Ovary (tissue), 7 donors: ENCODE measurements at regions not wholly inside any gene's neighbourhood (a gene's known extent, or its start where the extent isn't known, plus 50 kb on each side); places are given as distances from the start of the nearest gene placed in this dataset.

Experiments used
- DNase-seq, 5 donors: peaks; one replicate each; pipeline ENCODE4 v3.0.0-alpha.2; 2019 to 2020
- H3K27ac ChIP-seq, 2 donors: fragments of 200-600 bp; one replicate each; pipeline versions ENCODE4 v1.5.1 to v1.8.0; 2019 to 2022
- H3K27me3 ChIP-seq: fragments of 200-600 bp; one replicate; pipeline ENCODE4 v1.8.0; 2022
- H3K36me3 ChIP-seq: fragments of 200-600 bp; sonication (generic); one replicate; pipeline ENCODE4 v1.5.1; 2019
- H3K4me1 ChIP-seq: one replicate; pipeline ENCODE4 v1.8.1; 2013; ENCODE audit warnings: mild to moderate bottlenecking, moderate library complexity; ENCODE audit not compliant: insufficient read depth
- H3K4me3 ChIP-seq: fragments of 200-600 bp; sonication (generic); one replicate; pipeline ENCODE4 v1.5.1; 2017
- H3K9me3 ChIP-seq, 2 donors: fragments of 200-600 bp in 1 of 2; sonication (generic) in 1 of 2; one replicate each; pipeline versions ENCODE4 v1.5.1 to v1.8.1; 2013 to 2019; ENCODE audit warnings: mild to moderate bottlenecking in 1 of 2, moderate library complexity in 1 of 2
- EP300 ChIP-seq: sonication (generic); formaldehyde crosslinking; IDR thresholded peaks from one replicate; pipeline ENCODE4 v1.6.1; 2017; ENCODE audit warnings: antibody characterized with exemption
- POLR2A ChIP-seq: fragments of 450-650 bp; IDR thresholded peaks from one replicate; pipeline ENCODE4 v1.6.1; 2017; ENCODE audit warnings: antibody characterized with exemption, mild to moderate bottlenecking, moderate library complexity
- WGBS, 3 donors: extraction: QIAGEN DNeasy Blood & Tissue Kit in 1 of 3; methylation state at CpG; one replicate each; pipeline versions ENCODE4 v1.1.5 to v1.1.7; 2013 to 2017; 5-methylcytosine and 5-hydroxymethylcytosine counted together
- intact Hi-C, 4 donors: fragments of 100-400 bp; cut with DNase I; formaldehyde crosslinking; loops; one replicate each; pipeline versions ENCODE4 v1.11.0 to v1.15.1; 2022 to 2023
- TF ChIP-seq, protein P1 (sequence below), 3 donors: fragments of 450-650 bp in 2 of 3; fragments of 200-600 bp in 1 of 3; IDR thresholded peaks; one replicate each; pipeline versions ENCODE4 v1.5.1 to v1.8.0; 2016 to 2022; ENCODE audit warnings: antibody characterized with exemption in 3 of 3, mild to moderate bottlenecking in 1 of 3
- donor health status: DM: no; HTN: no; CAD: no; lungs with moderate emphysema.
- donor health status: DM: no; HTN: no; CAD: no.
- donor health status: Bipolar disorder and iron deficiency.
- donor health status: DM: no; HTN: no; CAD: no.
- donor health status: DM: yes; HTN: yes; CAD: no.

DNA sequence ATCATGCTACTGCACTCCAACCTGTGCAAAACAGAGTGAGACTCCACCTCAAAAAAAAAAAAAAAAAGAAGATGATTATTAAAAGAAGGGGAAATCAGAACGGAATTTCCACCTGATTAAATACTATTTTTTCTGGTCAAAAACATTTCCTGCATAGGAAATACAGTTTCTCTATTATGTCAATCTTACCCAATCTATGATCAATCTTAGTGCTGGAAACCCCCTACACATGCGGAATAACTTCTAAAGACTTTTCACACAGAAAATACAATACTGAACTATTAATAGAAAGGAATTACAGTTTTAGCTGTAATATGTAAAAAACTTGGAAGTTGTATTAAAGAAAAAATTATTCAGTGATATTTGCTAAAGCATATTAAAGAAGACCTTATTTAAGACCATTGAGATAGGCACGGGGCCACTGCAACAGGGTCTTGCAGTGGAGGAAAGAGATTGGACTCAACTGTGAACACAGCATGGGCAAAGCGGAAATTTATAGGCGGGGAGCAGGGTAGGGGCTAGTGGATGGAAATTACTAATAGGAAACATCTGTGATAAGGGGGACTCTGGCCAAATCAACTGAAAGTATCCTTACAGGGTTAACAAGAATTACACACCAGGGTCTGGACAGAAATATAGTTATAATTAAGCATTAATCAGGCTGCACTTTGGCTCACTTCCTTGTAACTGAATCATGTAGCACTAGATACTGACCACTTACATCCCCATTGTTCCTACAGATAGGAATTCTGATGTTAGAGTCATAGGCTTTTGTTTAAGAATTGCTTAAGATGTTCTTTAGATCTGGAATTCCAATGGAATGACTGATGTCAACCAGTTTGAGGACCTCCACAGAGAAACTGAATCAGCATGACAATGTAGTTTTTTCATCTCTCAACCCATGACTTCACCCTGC lies 411.5 kb upstream of the DDI1 start:
- H3K27ac ChIP-seq = no peak overlapping the region
- H3K27me3 ChIP-seq = no peaks in the 10 kb centered on the region
- intact Hi-C loops = loop anchor here in 1 of 4 donors (10.0 kb wide), 1 partner anchor 1190 kb away; no protein-coding TSS in a partner anchor
- H3K4me1 ChIP-seq = no peaks in the 10 kb centered on the region
- no peak for DNase-seq
- 56 to 76% (median 75%) methylated on average over 5 of the region's 5 CpGs for WGBS, 3 donors
- TF ChIP-seq, protein P1, sequence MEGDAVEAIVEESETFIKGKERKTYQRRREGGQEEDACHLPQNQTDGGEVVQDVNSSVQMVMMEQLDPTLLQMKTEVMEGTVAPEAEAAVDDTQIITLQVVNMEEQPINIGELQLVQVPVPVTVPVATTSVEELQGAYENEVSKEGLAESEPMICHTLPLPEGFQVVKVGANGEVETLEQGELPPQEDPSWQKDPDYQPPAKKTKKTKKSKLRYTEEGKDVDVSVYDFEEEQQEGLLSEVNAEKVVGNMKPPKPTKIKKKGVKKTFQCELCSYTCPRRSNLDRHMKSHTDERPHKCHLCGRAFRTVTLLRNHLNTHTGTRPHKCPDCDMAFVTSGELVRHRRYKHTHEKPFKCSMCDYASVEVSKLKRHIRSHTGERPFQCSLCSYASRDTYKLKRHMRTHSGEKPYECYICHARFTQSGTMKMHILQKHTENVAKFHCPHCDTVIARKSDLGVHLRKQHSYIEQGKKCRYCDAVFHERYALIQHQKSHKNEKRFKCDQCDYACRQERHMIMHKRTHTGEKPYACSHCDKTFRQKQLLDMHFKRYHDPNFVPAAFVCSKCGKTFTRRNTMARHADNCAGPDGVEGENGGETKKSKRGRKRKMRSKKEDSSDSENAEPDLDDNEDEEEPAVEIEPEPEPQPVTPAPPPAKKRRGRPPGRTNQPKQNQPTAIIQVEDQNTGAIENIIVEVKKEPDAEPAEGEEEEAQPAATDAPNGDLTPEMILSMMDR (IDR thresholded peaks at IDR 0.05) = no peak
- no peak for TF ChIP-seq EP300
- TF ChIP-seq POLR2A = no peak
- no peaks in the 10 kb centered on the region for H3K9me3 ChIP-seq
- no peak overlapping the region for H3K4me3 ChIP-seq
- no peaks in the 10 kb centered on the region for H3K36me3 ChIP-seq

DNA sequence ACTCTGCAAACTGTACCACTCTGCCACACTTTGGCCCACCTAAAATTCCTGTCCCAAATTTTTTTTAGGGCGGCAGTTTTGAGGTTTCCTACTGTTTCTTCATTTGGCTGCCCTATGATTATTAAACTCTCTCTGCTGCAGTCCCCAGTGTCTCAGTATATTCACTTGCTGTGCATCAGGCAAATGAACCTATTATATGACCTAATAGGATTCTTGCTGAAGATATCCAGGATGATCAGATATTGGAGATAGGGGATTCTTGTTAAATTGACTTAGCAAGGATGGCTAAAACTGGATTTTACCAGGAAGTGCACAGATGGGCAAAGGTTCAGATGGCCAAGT lies 410.8 kb upstream of the DDI1 start:
- H3K4me3 ChIP-seq = no peak overlapping the region
- no peaks in the 10 kb centered on the region for H3K27me3 ChIP-seq
- H3K4me1 ChIP-seq = no peaks in the 10 kb centered on the region
- TF ChIP-seq, protein P1 (IDR thresholded peaks at IDR 0.05) = no peak
- no peak for TF ChIP-seq POLR2A
- intact Hi-C loops = loop anchor here in 1 of 4 donors (10.0 kb wide), 1 partner anchor 1191 kb away; no protein-coding TSS in a partner anchor
- no peaks in the 10 kb centered on the region for H3K9me3 ChIP-seq
- DNase-seq = no peak
- 0 to 3% (median 0%) methylated on average over 1 of the region's 1 CpG for WGBS, 3 donors
- H3K27ac ChIP-seq = no peak overlapping the region
- H3K36me3 ChIP-seq = no peaks in the 10 kb centered on the region

DNA sequence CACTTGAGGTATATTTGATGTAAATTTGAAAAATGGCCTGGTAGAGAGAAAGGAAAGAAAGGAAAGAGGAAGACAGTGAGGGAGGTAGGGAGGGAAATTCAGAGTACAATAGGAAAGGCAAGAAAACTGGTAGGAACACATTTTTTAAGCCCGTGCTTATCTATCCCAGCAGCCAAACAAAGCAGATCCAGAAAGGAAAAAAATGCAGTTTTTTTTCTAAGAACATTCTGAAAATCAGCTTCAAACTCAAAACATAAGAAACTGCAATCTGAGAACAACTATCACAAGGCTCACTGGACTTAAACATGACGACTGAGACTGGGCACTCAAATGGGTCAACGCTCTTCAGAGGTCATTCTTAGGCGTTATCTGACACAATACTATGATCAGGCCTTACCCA lies 408.3 kb upstream of the DDI1 start:
- no peaks in the 10 kb centered on the region for H3K9me3 ChIP-seq
- no peak overlapping the region for H3K4me3 ChIP-seq
- intact Hi-C loops = loop anchor here in 1 of 4 donors (10.0 kb wide), 1 partner anchor 1193 kb away; no protein-coding TSS in a partner anchor
- H3K27ac ChIP-seq = no peak overlapping the region
- H3K4me1 ChIP-seq = no peaks in the 10 kb centered on the region
- WGBS, 3 donors = 32 to 51% (median 36%) methylated on average over 4 of the region's 4 CpGs
- no peaks in the 10 kb centered on the region for H3K27me3 ChIP-seq
- TF ChIP-seq EP300 (no peak), POLR2A (no peak)
- TF ChIP-seq, protein P1 (IDR thresholded peaks at IDR 0.05) = no peak
- DNase-seq = no peak
- no peaks in the 10 kb centered on the region for H3K36me3 ChIP-seq

DNA sequence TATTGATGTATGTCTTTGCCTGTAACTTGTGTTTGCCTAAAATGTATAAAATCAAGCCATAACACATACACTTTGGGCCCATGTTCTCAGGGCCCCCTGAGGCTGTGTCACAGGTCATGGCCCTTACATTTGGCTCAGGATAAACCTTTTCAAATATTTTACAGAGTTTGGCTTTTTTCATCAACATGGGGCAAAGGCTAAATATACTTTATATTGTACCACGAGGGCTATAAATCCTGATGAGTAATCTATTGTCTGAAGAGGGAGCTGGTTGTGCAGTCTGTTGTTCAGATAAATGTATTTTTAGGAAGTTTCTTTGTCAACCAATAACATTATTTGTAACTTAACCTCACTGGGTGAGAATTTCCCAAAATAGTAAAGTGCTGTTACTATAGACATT lies 404.6 kb upstream of the DDI1 start:
- WGBS, 3 donors = 29 to 55% (median 32%) methylated on average over 1 of the region's 1 CpG
- Histone ChIP-seq H3K27ac (no peak overlapping the region), H3K4me3 (no peak overlapping the region), H3K9me3 (no peaks in the 10 kb centered on the region), H3K4me1 (peaks cover 1% of the 10 kb centered on the region), H3K27me3 (no peaks in the 10 kb centered on the region), H3K36me3 (no peaks in the 10 kb centered on the region)
- no peak for DNase-seq
- intact Hi-C loops = no loop called here
- TF ChIP-seq EP300 (no peak), POLR2A (no peak)
- TF ChIP-seq, protein P1 (IDR thresholded peaks at IDR 0.05) = no peak
